ENCODE measurements at regions not wholly inside any gene's neighbourhood (a gene's known extent, or its start where the extent isn't known, plus 50 kb on each side); places are given as distances from the start of the nearest gene placed in this dataset.
"Not testable (repeated sequence)": the region's sequence is repeated elsewhere in the genome, so short reads cannot be mapped to it uniquely, and the experiment has no call there.

DNA sequence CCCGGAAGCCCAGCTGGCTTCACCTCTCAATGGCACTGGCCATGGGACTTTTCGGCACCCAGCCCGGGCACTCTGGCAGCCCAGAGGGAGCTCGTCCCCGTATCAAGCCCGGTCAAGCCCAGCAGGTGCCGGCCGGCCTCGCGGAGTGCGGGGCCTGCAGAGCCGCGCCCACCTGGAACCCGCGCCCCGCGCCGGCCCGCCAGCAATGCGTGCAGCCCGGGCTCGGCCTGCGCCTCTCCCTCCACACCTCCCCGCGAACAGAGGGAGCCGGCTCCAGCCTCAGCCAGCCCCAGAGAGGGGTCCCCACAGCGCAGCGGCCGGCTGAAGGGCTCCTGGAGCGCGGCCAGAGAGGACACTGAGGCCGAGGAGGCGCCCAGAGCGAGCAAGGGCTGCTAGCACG lies 133.6 kb upstream of the FRG1 start:
- TF ChIP-seq, protein P1, sequence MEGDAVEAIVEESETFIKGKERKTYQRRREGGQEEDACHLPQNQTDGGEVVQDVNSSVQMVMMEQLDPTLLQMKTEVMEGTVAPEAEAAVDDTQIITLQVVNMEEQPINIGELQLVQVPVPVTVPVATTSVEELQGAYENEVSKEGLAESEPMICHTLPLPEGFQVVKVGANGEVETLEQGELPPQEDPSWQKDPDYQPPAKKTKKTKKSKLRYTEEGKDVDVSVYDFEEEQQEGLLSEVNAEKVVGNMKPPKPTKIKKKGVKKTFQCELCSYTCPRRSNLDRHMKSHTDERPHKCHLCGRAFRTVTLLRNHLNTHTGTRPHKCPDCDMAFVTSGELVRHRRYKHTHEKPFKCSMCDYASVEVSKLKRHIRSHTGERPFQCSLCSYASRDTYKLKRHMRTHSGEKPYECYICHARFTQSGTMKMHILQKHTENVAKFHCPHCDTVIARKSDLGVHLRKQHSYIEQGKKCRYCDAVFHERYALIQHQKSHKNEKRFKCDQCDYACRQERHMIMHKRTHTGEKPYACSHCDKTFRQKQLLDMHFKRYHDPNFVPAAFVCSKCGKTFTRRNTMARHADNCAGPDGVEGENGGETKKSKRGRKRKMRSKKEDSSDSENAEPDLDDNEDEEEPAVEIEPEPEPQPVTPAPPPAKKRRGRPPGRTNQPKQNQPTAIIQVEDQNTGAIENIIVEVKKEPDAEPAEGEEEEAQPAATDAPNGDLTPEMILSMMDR (conservative IDR thresholded peaks at IDR 0.05), result no peak
- no peak overlapping the region for H3K27ac ChIP-seq

DNA sequence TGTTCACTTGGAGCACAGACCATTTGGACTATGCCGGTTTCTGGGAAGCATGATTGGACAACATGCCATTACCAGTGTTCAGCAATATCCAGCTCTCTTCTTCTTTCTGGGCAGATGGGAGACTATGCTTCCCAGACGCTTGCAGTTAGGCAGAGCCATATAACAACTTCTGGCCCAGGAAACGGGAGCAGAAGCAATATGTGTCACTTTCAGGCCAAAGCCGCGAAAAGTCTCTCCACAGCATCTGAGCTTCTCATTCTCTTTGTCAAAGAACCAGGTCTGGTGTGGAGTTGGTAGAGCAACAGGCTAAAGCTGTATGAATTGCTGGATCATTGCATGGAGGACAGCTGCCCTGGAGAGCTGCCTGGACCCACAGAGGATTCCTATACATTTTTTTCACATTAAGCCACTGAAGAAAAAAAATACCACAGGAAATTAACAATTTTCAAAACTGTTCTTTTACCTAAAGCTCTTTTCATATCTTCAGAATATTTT lies 131.4 kb upstream of the FRG1 start:
- TF ChIP-seq, protein P1 (conservative IDR thresholded peaks at IDR 0.05), result no peak

DNA sequence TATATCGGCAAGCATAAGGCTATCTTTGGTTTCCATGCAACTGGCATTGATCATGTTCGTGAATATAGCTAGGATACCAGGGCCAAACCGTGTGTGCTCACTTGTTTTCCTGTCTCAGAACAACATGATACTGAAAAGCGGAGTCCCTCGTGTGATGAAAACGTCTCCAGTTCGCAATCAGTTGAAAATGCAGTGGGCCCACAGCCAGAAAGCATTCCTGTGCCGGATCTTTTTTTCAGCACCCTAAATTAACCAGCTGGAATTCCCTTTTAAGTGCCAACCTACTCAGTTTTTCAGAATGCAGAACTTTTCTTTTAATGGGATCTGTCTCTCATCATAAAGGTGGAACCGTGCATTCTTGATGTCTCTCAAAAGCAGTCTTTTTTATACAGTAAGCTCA lies 130.8 kb upstream of the FRG1 start:
- H3K27ac ChIP-seq, result no peak overlapping the region

More for the DNA sequence above, 131.4 kb upstream of the FRG1 start:
- H3K27ac ChIP-seq, result no peak overlapping the region

DNA sequence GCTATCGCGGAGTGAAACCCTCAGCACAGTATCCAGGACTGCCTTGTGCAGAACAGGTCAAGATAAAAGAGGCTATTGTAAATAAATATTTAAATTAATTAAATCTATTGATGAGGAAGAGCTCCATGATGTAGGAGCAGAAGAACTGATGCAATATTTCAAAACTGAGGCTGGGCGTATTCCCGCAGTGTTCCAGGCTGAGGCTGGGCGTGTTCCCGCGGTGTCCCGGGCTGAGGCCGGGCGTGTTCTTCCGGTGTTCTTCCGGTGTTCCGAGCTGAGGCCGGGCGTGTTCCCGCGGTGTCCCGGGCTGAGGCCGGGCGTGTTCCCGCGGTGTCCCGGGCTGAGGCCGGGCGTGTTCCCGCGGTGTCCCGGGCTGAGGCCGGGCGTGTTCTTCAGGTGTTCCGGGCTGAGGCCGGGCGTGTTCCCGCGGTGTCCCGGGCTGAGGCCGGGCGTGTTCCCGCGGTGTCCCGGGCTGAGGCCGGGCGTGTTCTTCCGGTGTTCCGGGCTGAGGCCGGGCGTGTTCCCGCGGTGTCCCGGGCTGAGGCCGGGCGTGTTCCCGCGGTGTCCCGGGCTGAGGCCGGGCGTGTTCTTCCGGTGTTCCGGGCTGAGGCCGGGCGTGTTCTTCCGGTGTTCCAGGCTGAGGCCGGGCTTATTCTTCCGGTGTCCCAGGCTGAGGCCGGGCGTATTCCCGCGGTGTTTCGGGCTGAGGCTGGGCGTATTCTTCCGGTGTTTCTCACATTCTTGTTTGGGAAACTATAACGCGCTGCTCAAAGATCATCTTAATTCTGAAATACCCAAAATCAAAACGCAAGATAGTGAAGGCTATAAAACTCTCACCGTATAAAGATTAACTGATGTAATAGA lies 130.1 kb upstream of the FRG1 start:
- H3K27ac ChIP-seq, result not testable (repeated sequence)

More for the DNA sequence above, 130.8 kb upstream of the FRG1 start:
- TF ChIP-seq, protein P1 (conservative IDR thresholded peaks at IDR 0.05), result no peak

DNA sequence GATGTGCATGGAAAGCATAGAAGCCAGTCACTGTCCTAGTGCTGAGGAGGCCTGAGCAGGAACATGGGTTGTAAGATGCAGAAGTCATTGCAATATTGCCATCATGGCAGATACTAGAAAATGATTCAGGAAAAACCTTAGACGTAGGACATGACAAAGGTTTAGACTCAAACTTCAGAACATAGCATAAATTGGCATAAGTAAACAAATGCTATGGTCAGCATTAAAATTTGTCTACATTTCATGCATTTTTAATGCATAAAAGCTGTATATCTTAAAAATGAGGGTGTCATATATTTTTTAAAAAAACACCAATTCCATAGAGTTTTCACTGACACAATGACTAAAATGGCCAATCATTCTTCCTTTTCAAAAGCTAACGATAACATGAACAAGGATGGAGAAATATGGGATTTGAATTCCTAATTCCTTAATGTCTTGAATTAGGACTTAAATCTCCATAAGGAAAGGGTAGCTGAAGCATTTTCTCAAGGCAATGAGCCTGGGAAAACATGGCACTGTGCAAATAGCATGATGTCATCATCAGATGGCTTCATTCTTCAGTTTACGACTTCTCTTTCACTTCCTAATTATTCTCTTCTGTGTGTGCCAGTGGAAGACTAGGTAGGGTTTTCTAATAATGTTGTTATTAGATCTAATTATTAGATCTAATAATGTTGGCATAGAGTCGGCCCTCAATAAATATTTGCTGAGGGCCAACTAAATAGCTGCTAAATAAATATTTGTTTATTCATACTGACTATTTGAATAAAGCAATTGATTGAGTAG lies 125.1 kb upstream of the FRG1 start:
- TF ChIP-seq, protein P1 (conservative IDR thresholded peaks at IDR 0.05), result no peak
- no peak overlapping the region for H3K27ac ChIP-seq

DNA sequence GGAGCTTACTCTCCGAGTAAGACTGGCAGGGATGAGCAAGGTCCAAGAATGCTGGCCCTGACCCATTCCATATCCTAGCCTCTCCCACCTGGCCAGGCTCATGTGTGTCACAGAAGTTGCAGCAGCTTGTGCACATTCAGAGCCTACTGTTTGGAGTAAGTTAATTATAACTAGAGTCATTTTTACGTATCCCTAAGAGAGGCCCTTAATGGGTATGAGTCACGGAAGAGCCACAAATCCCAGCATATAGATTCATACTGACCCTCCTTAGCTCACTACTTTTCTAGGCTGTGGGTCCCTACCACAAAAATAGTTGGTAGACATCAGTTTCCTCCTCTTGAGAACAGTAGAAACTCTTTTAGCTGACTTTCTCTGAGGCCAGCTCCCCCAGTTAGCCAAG lies 118.3 kb upstream of the FRG1 start:
- no peak overlapping the region for H3K27ac ChIP-seq
- TF ChIP-seq, protein P1 (conservative IDR thresholded peaks at IDR 0.05), result no peak

DNA sequence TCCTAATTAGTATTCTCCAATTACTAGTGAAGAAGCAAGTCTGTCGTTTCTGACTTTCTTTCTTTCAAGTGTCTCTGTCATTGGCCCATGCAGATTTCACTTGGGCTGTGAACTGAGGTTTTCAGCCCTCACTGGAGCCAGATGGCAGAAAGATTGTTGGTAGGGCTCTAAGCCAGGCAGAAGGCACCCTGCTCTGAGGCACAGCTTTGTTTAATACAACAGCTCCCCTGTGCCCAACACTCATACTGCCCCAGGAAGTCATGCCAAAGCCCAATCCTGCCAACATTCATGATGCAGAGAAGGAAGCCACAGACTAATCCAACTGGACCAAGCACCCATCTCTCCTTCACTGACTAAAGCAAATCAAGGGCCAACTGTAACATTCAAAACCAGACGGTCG lies 117.1 kb upstream of the FRG1 start:
- TF ChIP-seq, protein P1 (conservative IDR thresholded peaks at IDR 0.05), result no peak
- H3K27ac ChIP-seq, result no peak overlapping the region

Data from VCaP (cell line).